B cell (primary cell): ENCODE measurements at regions not wholly inside any gene's neighbourhood (a gene's known extent, or its start where the extent isn't known, plus 50 kb on each side); places are given as distances from the start of the nearest gene placed in this dataset.

ENCODE experiments used
- ATAC-seq: fragments of 200-7000 bp; cut with Tn5 transposase; one replicate; pipeline ENCODE4 v1.10.0; 2021; ENCODE audit warnings: low read depth, mild to moderate bottlenecking, moderate number of reproducible peaks, moderate library complexity
- CTCF ChIA-PET: fragments of 350-600 bp; sonication (Branson Sonifier 250); formaldehyde crosslinking; loops from one replicate; lab custom pipeline; 2021; ENCODE audit warnings: antibody characterized with exemption, inconsistent platforms; lab: Charles Lee
- POLR2A ChIA-PET: fragments of 350-600 bp; sonication (Branson Sonifier 250); formaldehyde crosslinking; loops from one replicate; lab custom pipeline; 2021; ENCODE audit warnings: antibody characterized with exemption; lab: Charles Lee
- DNase-seq: peaks from one replicate; pipeline ENCODE4 v3.0.0; 2013
- H2AFZ ChIP-seq: 2 replicates; pipeline ENCODE4 v1.6.1; 2012; ENCODE audit warnings: mild to moderate bottlenecking, low read depth, low read length; ENCODE audit not compliant: insufficient read depth, poor library complexity, severe bottlenecking
- H3K27ac ChIP-seq, 2 donors: 1 replicate in 1 of 2; 2 replicates in 1 of 2; pipeline ENCODE4 v1.5.1; 2012 to 2013; ENCODE audit warnings: low read length in 2 of 2, mild to moderate bottlenecking in 2 of 2, moderate library complexity in 1 of 2
- H3K27me3 ChIP-seq, 4 experiments: fragments of 200-600 bp in 1 of 4; sonication (generic) in 1 of 4; replicated peaks in 1 of 4; 1 replicate in 2 of 4; 2 replicates in 2 of 4; pipeline versions ENCODE4 v1.6.1 to v1.7.0; 2013 to 2016; ENCODE audit warnings: low read length in 3 of 4, mild to moderate bottlenecking in 2 of 4, mixed read lengths in 1 of 4, moderate library complexity in 1 of 4; ENCODE audit not compliant: insufficient read depth in 4 of 4, control insufficient read depth in 3 of 4; ENCODE audit errors: control extremely low read depth in 1 of 4
- H3K36me3 ChIP-seq, 2 experiments: replicated peaks in 1 of 2; 1 replicate in 1 of 2; 2 replicates in 1 of 2; pipeline versions ENCODE4 v1.6.1 to v1.7.1; 2013; ENCODE audit warnings: low read length in 1 of 2; ENCODE audit not compliant: insufficient read depth in 2 of 2, control insufficient read depth in 1 of 2; ENCODE audit errors: control extremely low read depth in 1 of 2, extremely low read depth in 1 of 2
- H3K4me1 ChIP-seq, 2 donors: fragments of 200-600 bp in 1 of 2; sonication (generic) in 1 of 2; 1 replicate in 1 of 2; 2 replicates in 1 of 2; pipeline versions ENCODE4 v1.5.1 to v1.6.1; 2013 to 2017; ENCODE audit warnings: low read length in 2 of 2; ENCODE audit not compliant: control insufficient read depth in 2 of 2, insufficient read depth in 2 of 2
- H3K4me2 ChIP-seq: replicated peaks from 2 replicates; pipeline ENCODE3; 2012; ENCODE audit warnings: mild to moderate bottlenecking, low read depth, low read length; ENCODE audit not compliant: poor library complexity, severe bottlenecking
- H3K4me3 ChIP-seq, 5 experiments: fragments of 200-600 bp in 1 of 5; sonication (generic) in 1 of 5; 1 replicate in 3 of 5; 2 replicates in 2 of 5; pipeline versions ENCODE4 v1.5.1 to v1.7.0; 2011 to 2016; ENCODE audit warnings: low read length in 4 of 5, mild to moderate bottlenecking in 4 of 5, low read depth in 2 of 5, control low read depth in 1 of 5, moderate library complexity in 1 of 5; ENCODE audit not compliant: insufficient read depth in 1 of 5; ENCODE audit errors: control extremely low read depth in 1 of 5, extremely low read depth in 1 of 5
- H3K79me2 ChIP-seq: fragments of 200-600 bp; sonication (generic); one replicate; pipeline ENCODE4 v1.6.0; 2016; ENCODE audit warnings: low read length; ENCODE audit not compliant: control insufficient read depth, insufficient read depth
- H3K9ac ChIP-seq: fragments of 200-600 bp; sonication (generic); 2 replicates; pipeline ENCODE4 v1.6.1; 2017; ENCODE audit warnings: mild to moderate bottlenecking, low read length, moderate library complexity
- H3K9me3 ChIP-seq, 3 donors: one replicate each; pipeline versions ENCODE4 v1.6.1 to v1.7.1; 2013; ENCODE audit warnings: low read length in 2 of 3; ENCODE audit not compliant: control insufficient read depth in 2 of 3, insufficient read depth in 1 of 3; ENCODE audit errors: control extremely low read depth in 1 of 3
- H4K20me1 ChIP-seq: 2 replicates; pipeline ENCODE4 v1.6.0; 2012; ENCODE audit warnings: mild to moderate bottlenecking, low read length; ENCODE audit not compliant: insufficient read depth, control insufficient read depth, poor library complexity, severe bottlenecking
- H3K27ac Mint-ChIP-seq: one replicate; pipeline ENCODE4 v1.8.0; 2021; ENCODE audit warnings: mixed read lengths
- H3K27me3 Mint-ChIP-seq: one replicate; pipeline ENCODE4 v1.8.0; 2021; ENCODE audit warnings: mixed read lengths
- H3K4me1 Mint-ChIP-seq: one replicate; pipeline ENCODE4 v1.8.0; 2021; ENCODE audit warnings: mixed read lengths
- H3K4me3 Mint-ChIP-seq: one replicate; pipeline ENCODE4 v1.8.0; 2021; ENCODE audit warnings: mixed read lengths
- H3K9me3 Mint-ChIP-seq: one replicate; pipeline ENCODE4 v1.8.0; 2022; ENCODE audit warnings: mixed read lengths; ENCODE audit not compliant: insufficient read depth
- CTCF ChIP-seq: fragments of 200-600 bp; IDR thresholded peaks from one replicate; pipeline ENCODE4 v1.8.0; 2022; ENCODE audit warnings: antibody characterized with exemption, mild to moderate bottlenecking
- EZH2 ChIP-seq: IDR thresholded peaks from 2 replicates; pipeline ENCODE4 v1.6.1; 2012; ENCODE audit warnings: borderline replicate concordance, low read depth, mild to moderate bottlenecking, moderate library complexity, low read length; ENCODE audit not compliant: insufficient read depth, poor library complexity, severe bottlenecking
- WGBS: methylation state at CpG from one replicate; pipeline ENCODE4 v1.1.5; 2013; ENCODE audit warnings: missing lambda C conversion rate; ENCODE audit not compliant: insufficient coverage; 5-methylcytosine and 5-hydroxymethylcytosine counted together
- intact Hi-C: fragments of 100-400 bp; cut with micrococcal nuclease; formaldehyde crosslinking; loops from one replicate; pipeline ENCODE4 v1.10.0; 2022

- no peak overlapping the region for H3K4me2 ChIP-seq
- H3K4me3 Mint-ChIP-seq: no peak overlapping the region
- no peaks in the 10 kb centered on the region for H3K9me3 Mint-ChIP-seq
- no peak for TF ChIP-seq EZH2
- no peak for TF ChIP-seq CTCF
- H3K9me3 ChIP-seq: peaks cover 0 to 3% (median 0%) of the 10 kb centered on the region in 3 donors
- peaks cover 24% of the 10 kb centered on the region for H3K27me3 Mint-ChIP-seq
- ChIA-PET CTCF (no interaction called here), POLR2A (no interaction called here)
- no peak overlapping the region for H3K9ac ChIP-seq
- intact Hi-C loops: no loop called here
- H3K36me3 ChIP-seq: no peaks in the 10 kb centered on the region
- H3K27me3 ChIP-seq: peaks cover 0 to 4% (median 0%) of the 10 kb centered on the region in 4 experiments
- DNase-seq (no peak), ATAC-seq (no peak)
- H3K27ac Mint-ChIP-seq: no peak overlapping the region
- 84% methylated on average over 11 of the region's 11 CpGs for WGBS
- no peak overlapping the region for H3K27ac ChIP-seq
- H4K20me1 ChIP-seq: no peaks in the 10 kb centered on the region
- no peak overlapping the region for H2AFZ ChIP-seq
- H3K79me2 ChIP-seq: no peaks in the 10 kb centered on the region
- H3K4me1 Mint-ChIP-seq: no peaks in the 10 kb centered on the region
- H3K4me1 ChIP-seq: no peaks in the 10 kb centered on the region
- no peak overlapping the region for H3K4me3 ChIP-seq
Observed at GRCh38 chr17:79519601-79520000, 91.2 kb downstream of the RBFOX3 start.

- Histone ChIP-seq H2AFZ (no peak overlapping the region), H3K9me3 (peaks cover 0 to 5% (median 0%) of the 10 kb centered on the region in 3 donors), H3K4me1 (no peaks in the 10 kb centered on the region), H3K4me2 (no peak overlapping the region), H3K27ac (no peak overlapping the region), H3K9ac (no peak overlapping the region), H3K36me3 (no peaks in the 10 kb centered on the region), H3K27me3 (peaks cover 0 to 4% (median 0%) of the 10 kb centered on the region in 4 experiments), H3K79me2 (no peaks in the 10 kb centered on the region), H4K20me1 (no peaks in the 10 kb centered on the region), H3K4me3 (no peak overlapping the region)
- no peak for TF ChIP-seq EZH2
- no peak for TF ChIP-seq CTCF
- DNase-seq: no peak
- ChIA-PET POLR2A (no interaction called here), CTCF (no interaction called here)
- Mint-ChIP-seq H3K27ac (no peak overlapping the region), H3K27me3 (peaks cover 23% of the 10 kb centered on the region), H3K4me1 (no peaks in the 10 kb centered on the region), H3K9me3 (no peaks in the 10 kb centered on the region), H3K4me3 (no peak overlapping the region)
- WGBS: 26% methylated on average over 31 of the region's 31 CpGs
- no peak for ATAC-seq
- intact Hi-C loops: no loop called here
Observed at GRCh38 chr17:79518585-79519523, 92.0 kb downstream of the RBFOX3 start.
